ENCODE measurements at regions not wholly inside any gene's neighbourhood (a gene's known extent, or its start where the extent isn't known, plus 50 kb on each side); places are given as distances from the start of the nearest gene placed in this dataset.

GRCh38 chr20:11165789-11166188, 492.0 kb upstream of the JAG1 start:
- H3K4me3 ChIP-seq (ENCODE audit: low read length) = no peak overlapping the region
- no peak for DNase-seq (ENCODE audit: low read depth)
- TF ChIP-seq CTCF (IDR thresholded peaks at IDR 0.05; ENCODE audit: insufficient read depth, low read depth, low read length, missing control alignments) = no peak

GRCh38 chr20:11166712-11167111, 492.9 kb upstream of the JAG1 start:
- H3K4me3 ChIP-seq (ENCODE audit: low read length) = no peak overlapping the region
- no peak for DNase-seq (ENCODE audit: low read depth)
- TF ChIP-seq CTCF (IDR thresholded peaks at IDR 0.05; ENCODE audit: insufficient read depth, low read depth, low read length, missing control alignments) = no peak

GRCh38 chr20:11168026-11168425, 494.2 kb upstream of the JAG1 start:
- no peak for TF ChIP-seq CTCF (IDR thresholded peaks at IDR 0.05; ENCODE audit: insufficient read depth, low read depth, low read length, missing control alignments)
- peak; percentile 69 for DNase-seq (ENCODE audit: low read depth)
- H3K4me3 ChIP-seq (ENCODE audit: low read length) = no peak overlapping the region

- DNase-seq (ENCODE audit: low read depth) = no peak
- H3K4me3 ChIP-seq (ENCODE audit: low read length) = no peak overlapping the region
- no peak for TF ChIP-seq CTCF (IDR thresholded peaks at IDR 0.05; ENCODE audit: insufficient read depth, low read depth, low read length, missing control alignments)
These were observed 496.2 kb upstream of the JAG1 start for GRCh38 chr20:11170025-11170424.

- no peak overlapping the region for H3K4me3 ChIP-seq (ENCODE audit: low read length)
- TF ChIP-seq CTCF (IDR thresholded peaks at IDR 0.05; ENCODE audit: insufficient read depth, low read depth, low read length, missing control alignments) = no peak
These were observed 496.8 kb upstream of the JAG1 start for GRCh38 chr20:11170565-11170964.

GRCh38 chr20:11172881-11173280, 499.1 kb upstream of the JAG1 start:
- no peak for DNase-seq (ENCODE audit: low read depth)
- no peak overlapping the region for H3K4me3 ChIP-seq (ENCODE audit: low read length)
- no peak for TF ChIP-seq CTCF (IDR thresholded peaks at IDR 0.05; ENCODE audit: insufficient read depth, low read depth, low read length, missing control alignments)

More at GRCh38 chr20:11170565-11170964, 496.8 kb upstream of the JAG1 start:
- no peak for DNase-seq (ENCODE audit: low read depth)

GRCh38 chr20:11173916-11174315, 500.1 kb upstream of the JAG1 start:
- no peak for DNase-seq (ENCODE audit: low read depth)
- TF ChIP-seq CTCF (IDR thresholded peaks at IDR 0.05; ENCODE audit: insufficient read depth, low read depth, low read length, missing control alignments) = no peak
- H3K4me3 ChIP-seq (ENCODE audit: low read length) = no peak overlapping the region

Measured in epithelial cell of esophagus (primary cell).